Progenitor cell of endocrine pancreas (in vitro differentiated cells): ENCODE measurements at regions not wholly inside any gene's neighbourhood (a gene's known extent, or its start where the extent isn't known, plus 50 kb on each side); places are given as distances from the start of the nearest gene placed in this dataset.

Experiments used
- DNase-seq: peaks from one replicate; pipeline ENCODE4 v3.0.0; 2021; ENCODE audit warnings: low spot score; ENCODE audit not compliant: unreplicated experiment
- H3K27ac Mint-ChIP-seq: 2 replicates; pipeline ENCODE4 v1.8.0; 2021; ENCODE audit warnings: mild to moderate bottlenecking, moderate library complexity, mixed read lengths
- H3K27me3 Mint-ChIP-seq: 2 replicates; pipeline ENCODE4 v1.8.0; 2021; ENCODE audit warnings: mixed read lengths
- H3K36me3 Mint-ChIP-seq: 2 replicates; pipeline ENCODE4 v1.8.0; 2022; ENCODE audit warnings: mixed read lengths; ENCODE audit not compliant: insufficient read depth
- H3K4me1 Mint-ChIP-seq: 2 replicates; pipeline ENCODE4 v1.8.0; 2021; ENCODE audit warnings: low read depth, mixed read lengths
- H3K4me3 Mint-ChIP-seq: 2 replicates; pipeline ENCODE4 v1.8.0; 2021; ENCODE audit warnings: low read depth, mild to moderate bottlenecking, moderate library complexity, mixed read lengths
- H3K9me3 Mint-ChIP-seq: 2 replicates; pipeline ENCODE4 v1.8.0; 2021; ENCODE audit warnings: low read depth, mixed read lengths
- TF ChIP-seq, protein P1 (sequence below): fragments of 200-600 bp; sonication (generic); IDR thresholded peaks from one replicate; pipeline ENCODE4 v1.5.0; 2021; ENCODE audit warnings: antibody characterized with exemption, mild to moderate bottlenecking; ENCODE audit not compliant: unreplicated experiment

- Mint-ChIP-seq H3K27ac (no peak overlapping the region), H3K36me3 (no peaks in the 10 kb centered on the region), H3K4me3 (no peak overlapping the region), H3K27me3 (peaks cover 2% of the 10 kb centered on the region), H3K4me1 (peaks cover 2% of the 10 kb centered on the region), H3K9me3 (peaks cover 14% of the 10 kb centered on the region)
- TF ChIP-seq, protein P1, sequence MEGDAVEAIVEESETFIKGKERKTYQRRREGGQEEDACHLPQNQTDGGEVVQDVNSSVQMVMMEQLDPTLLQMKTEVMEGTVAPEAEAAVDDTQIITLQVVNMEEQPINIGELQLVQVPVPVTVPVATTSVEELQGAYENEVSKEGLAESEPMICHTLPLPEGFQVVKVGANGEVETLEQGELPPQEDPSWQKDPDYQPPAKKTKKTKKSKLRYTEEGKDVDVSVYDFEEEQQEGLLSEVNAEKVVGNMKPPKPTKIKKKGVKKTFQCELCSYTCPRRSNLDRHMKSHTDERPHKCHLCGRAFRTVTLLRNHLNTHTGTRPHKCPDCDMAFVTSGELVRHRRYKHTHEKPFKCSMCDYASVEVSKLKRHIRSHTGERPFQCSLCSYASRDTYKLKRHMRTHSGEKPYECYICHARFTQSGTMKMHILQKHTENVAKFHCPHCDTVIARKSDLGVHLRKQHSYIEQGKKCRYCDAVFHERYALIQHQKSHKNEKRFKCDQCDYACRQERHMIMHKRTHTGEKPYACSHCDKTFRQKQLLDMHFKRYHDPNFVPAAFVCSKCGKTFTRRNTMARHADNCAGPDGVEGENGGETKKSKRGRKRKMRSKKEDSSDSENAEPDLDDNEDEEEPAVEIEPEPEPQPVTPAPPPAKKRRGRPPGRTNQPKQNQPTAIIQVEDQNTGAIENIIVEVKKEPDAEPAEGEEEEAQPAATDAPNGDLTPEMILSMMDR, result no peak
- DNase-seq, result no peak
Observed at GRCh38 chr5:8350644-8351339, 481.8 kb downstream of the MTRR start.

- TF ChIP-seq, protein P1, result no peak
- no peaks in the 10 kb centered on the region for H3K36me3 Mint-ChIP-seq
- H3K27ac Mint-ChIP-seq, result no peak overlapping the region
- H3K4me3 Mint-ChIP-seq, result no peak overlapping the region
- peaks cover 5% of the 10 kb centered on the region for H3K27me3 Mint-ChIP-seq
- peaks cover 2% of the 10 kb centered on the region for H3K9me3 Mint-ChIP-seq
- no peak for DNase-seq
- H3K4me1 Mint-ChIP-seq, result no peaks in the 10 kb centered on the region
Observed at GRCh38 chr5:8355981-8356380, 487.0 kb downstream of the MTRR start.

GRCh38 chr5:8360012-8360411 lies 491.1 kb downstream of the MTRR start:
- H3K4me3 Mint-ChIP-seq, result no peak overlapping the region
- H3K4me1 Mint-ChIP-seq, result peaks cover 1% of the 10 kb centered on the region
- peaks cover 5% of the 10 kb centered on the region for H3K27me3 Mint-ChIP-seq
- TF ChIP-seq, protein P1, result no peak
- no peak for DNase-seq
- no peak overlapping the region for H3K27ac Mint-ChIP-seq
- no peaks in the 10 kb centered on the region for H3K9me3 Mint-ChIP-seq
- no peaks in the 10 kb centered on the region for H3K36me3 Mint-ChIP-seq

- TF ChIP-seq, protein P1, result no peak
- Mint-ChIP-seq H3K27me3 (no peaks in the 10 kb centered on the region), H3K27ac (no peak overlapping the region), H3K4me1 (peaks cover 6% of the 10 kb centered on the region), H3K9me3 (no peaks in the 10 kb centered on the region), H3K4me3 (no peak overlapping the region), H3K36me3 (no peaks in the 10 kb centered on the region)
- DNase-seq, result no peak
Observed at GRCh38 chr5:8362495-8362894, 493.5 kb downstream of the MTRR start.

- Mint-ChIP-seq H3K4me3 (no peak overlapping the region), H3K27ac (no peak overlapping the region), H3K4me1 (peaks cover 6% of the 10 kb centered on the region), H3K36me3 (no peaks in the 10 kb centered on the region), H3K27me3 (no peaks in the 10 kb centered on the region), H3K9me3 (no peaks in the 10 kb centered on the region)
- TF ChIP-seq, protein P1, result no peak
- DNase-seq, result no peak
Observed at GRCh38 chr5:8363138-8363537, 494.2 kb downstream of the MTRR start.
